GM21825 (cell line): ENCODE measurements at regions not wholly inside any gene's neighbourhood (a gene's known extent, or its start where the extent isn't known, plus 50 kb on each side); places are given as distances from the start of the nearest gene placed in this dataset.
A peak's percentile ranks its signal among the peaks of the same experiment; 100 is the strongest.

Experiments used
- ATAC-seq: cut with Tn5 transposase; IDR thresholded peaks from one replicate; pipeline ENCODE4 v1.9.1; 2021; ENCODE audit warnings: mild to moderate bottlenecking, moderate library complexity; ENCODE audit not compliant: unreplicated experiment

DNA sequence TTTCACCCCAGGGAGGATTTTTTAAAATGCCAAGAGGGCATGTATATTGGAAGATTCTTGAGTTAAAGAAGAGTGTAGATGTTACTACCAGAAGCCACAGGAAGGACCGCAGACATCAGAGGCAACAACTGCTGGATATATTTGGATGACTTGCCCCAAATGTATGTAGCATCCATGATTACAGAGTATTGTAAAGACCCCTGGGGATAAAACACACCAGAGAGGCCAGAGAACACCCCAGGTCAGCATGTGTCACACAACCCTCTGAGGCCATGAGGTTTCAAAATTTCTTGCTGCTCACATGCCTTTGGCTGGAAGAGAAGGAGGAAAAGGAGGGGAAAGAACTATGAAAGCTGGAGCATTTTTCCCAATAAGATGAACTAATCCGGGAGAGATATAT is 108.0 kb upstream of the LSM8 start:
- no peak for ATAC-seq

- no peak for ATAC-seq
Measured at GRCh38 chr7:118076564-118076963, 107.4 kb upstream of the LSM8 start.

- ATAC-seq = no peak
Measured at GRCh38 chr7:118078015-118078414, 105.9 kb upstream of the LSM8 start.

DNA sequence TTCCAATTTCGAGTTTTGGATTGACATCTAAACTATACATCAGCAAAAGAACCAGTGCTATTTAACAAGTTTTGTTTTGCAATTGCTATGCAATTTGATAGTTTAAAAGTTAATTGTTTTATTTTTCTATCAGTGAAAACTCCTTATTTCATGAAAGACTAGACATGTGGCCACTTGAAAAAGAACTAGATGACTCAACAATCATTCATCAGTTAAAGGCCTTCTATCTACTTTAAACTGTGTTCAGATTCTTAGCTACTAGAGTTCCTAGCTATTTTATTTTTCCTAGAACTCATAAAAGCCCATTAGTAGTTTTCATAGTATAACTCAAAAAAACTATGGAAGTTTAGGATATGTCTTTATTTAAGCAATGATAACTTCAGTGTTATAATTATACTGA is 104.6 kb upstream of the LSM8 start:
- ATAC-seq = no peak

DNA sequence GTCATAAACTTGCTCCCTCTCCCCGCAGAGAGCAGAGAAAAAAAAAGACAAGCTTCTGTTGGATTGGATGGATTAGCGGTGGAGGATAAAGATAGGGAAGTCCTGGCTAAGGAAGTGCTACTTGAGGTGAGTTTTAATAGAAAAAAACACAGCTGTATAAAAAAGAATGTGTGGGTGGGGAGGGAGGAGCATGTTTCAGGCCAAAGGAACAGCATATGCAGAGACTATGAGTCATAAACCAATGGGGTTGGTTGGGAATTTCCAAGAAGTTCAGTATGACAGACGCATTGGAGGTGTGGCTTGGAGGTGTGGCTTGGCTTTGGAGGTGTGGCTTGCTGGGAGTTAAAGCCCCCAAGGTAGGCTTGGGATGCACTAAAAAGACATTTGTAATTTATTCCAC is 103.0 kb upstream of the LSM8 start:
- ATAC-seq = peak; percentile 95

GRCh38 chr7:118082506-118082905 is 101.5 kb upstream of the LSM8 start:
- no peak for ATAC-seq

DNA sequence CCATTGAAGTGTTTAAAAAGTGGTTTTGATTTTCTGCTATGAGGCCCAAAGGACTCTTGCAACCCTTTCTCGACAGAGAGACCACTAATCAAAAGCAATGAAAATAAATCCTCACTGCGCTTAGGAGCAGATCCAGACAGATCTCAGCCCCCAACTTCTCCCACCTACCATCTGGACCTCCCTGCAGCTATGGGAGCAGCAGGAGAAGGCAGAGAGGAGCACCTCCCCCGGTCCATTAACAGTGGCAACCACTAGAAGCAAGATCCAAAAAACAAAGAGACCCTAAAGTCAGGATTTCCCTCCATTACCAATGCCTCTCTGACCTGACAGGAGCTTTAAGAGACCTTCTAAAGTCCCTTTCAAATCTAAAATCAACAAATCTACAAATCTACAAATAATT is 99.0 kb upstream of the LSM8 start:
- no peak for ATAC-seq

GRCh38 chr7:118087126-118087525 is 96.8 kb upstream of the LSM8 start:
- ATAC-seq = no peak

DNA sequence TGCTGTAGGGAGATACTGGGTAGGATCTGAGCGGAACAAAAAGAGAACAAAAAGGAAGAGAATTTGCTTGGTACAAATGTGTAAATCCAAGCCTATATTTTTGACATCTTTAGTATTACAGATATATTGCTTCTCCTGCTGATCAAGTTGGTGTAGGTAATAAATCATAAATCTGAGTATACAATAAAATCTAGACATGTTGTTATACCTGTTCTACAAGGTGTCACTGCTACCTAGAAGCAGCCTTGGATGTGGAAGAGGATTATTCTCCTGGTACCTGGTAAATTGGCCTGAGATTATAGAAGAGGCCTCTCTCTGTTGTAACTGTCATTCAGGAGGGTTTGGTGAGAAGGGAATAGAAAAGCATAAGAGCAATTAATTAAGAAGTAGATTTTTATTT is 89.9 kb upstream of the LSM8 start:
- ATAC-seq = no peak

- no peak for ATAC-seq
Measured at GRCh38 chr7:118104812-118105441, 79.0 kb upstream of the LSM8 start.

GRCh38 chr7:118109607-118110006 is 74.4 kb upstream of the LSM8 start:
- ATAC-seq = no peak

GRCh38 chr7:118110178-118110925 is 73.6 kb upstream of the LSM8 start:
- no peak for ATAC-seq

DNA sequence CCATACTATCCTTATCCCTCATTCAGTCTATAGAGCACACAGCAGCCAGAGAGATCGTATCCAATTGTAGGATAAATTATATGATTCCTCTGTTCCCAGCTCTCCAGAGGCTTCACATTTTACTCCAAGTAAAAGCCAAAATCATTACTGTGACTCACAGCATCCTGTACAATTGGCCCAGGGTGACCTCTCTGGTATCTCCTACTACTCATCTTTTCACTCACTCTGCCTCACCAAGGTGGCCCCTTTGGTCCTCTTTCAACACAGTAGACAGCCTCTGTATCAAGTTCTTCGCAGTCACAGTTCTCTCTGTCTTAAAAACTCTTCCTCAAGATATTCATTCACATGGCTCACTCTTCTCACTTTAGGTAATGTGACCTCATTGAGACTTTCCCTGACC is 72.6 kb upstream of the LSM8 start:
- no peak for ATAC-seq

GRCh38 chr7:118114175-118114574 is 69.8 kb upstream of the LSM8 start:
- no peak for ATAC-seq

GRCh38 chr7:118129041-118129795 is 54.7 kb upstream of the LSM8 start:
- ATAC-seq = no peak

- no peak for ATAC-seq
Measured at GRCh38 chr7:118132764-118133163, 51.2 kb upstream of the LSM8 start.
